ENCODE measurements at regions not wholly inside any gene's neighbourhood (a gene's known extent, or its start where the extent isn't known, plus 50 kb on each side); places are given as distances from the start of the nearest gene placed in this dataset.
"Not testable (repeated sequence)": the region's sequence is repeated elsewhere in the genome, so short reads cannot be mapped to it uniquely, and the experiment has no call there.

DNA sequence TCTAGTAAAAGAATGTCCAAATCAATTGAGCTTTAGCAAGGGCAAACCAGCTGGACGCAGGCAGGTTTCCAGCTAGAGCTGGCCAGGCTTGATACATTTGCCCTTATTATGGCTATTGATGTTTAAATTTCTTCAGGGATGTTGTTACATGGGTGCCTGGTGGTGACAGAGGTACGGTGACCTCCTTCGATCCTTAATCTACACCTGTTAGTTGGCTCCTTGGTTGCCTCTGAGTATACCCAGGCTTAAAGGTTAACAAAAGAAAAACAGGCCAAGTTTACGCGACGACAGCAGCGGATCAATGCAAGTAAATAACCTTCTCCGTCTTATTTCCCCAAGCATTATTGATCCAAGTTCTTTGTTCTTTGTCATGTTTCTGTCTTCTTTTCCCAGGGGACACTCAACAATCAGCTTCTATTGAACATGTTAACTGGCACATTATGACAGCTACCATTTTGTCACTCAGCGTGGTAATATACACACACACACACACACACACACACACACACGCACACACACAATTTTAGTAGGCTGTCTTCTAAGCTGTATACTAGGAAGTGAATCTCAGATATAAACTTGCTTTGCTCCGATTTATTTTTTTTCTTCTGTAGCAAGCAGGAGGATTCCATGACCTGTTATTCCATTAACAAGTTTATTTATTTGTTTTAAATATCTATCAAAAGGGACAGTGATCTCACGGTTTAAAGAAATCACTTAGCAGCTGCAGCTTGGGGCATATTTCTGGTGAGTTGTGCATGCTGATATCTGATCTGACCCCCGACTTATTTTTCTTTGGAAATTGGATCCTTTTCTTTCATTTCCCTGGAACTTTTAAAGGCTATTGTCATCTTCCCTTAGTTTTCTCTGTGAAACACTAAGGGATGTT lies 844.7 kb downstream of the MCTP2 start:
- no peak overlapping the region for H3K4me3 ChIP-seq (ENCODE audit: low read depth, low read length)
- TF ChIP-seq, protein P1, sequence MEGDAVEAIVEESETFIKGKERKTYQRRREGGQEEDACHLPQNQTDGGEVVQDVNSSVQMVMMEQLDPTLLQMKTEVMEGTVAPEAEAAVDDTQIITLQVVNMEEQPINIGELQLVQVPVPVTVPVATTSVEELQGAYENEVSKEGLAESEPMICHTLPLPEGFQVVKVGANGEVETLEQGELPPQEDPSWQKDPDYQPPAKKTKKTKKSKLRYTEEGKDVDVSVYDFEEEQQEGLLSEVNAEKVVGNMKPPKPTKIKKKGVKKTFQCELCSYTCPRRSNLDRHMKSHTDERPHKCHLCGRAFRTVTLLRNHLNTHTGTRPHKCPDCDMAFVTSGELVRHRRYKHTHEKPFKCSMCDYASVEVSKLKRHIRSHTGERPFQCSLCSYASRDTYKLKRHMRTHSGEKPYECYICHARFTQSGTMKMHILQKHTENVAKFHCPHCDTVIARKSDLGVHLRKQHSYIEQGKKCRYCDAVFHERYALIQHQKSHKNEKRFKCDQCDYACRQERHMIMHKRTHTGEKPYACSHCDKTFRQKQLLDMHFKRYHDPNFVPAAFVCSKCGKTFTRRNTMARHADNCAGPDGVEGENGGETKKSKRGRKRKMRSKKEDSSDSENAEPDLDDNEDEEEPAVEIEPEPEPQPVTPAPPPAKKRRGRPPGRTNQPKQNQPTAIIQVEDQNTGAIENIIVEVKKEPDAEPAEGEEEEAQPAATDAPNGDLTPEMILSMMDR (IDR thresholded peaks at IDR 0.05; ENCODE audit: low read depth, low read length) = no peak

DNA sequence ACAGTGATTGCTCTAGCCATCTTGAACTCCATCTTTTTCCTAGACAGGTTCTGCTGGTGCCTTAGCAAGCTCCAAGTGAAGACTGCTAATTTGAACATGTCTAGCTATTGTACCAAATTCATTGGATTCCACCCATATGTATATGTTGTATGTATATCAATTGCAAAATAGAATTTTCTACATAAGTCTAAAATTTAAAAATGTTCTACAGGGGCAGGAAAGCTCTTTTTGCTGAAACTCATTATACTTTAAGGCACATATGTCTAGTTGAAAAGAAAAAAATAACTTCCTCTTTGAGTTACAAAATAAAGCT lies 845.3 kb downstream of the MCTP2 start:
- H3K4me3 ChIP-seq (ENCODE audit: low read depth, low read length) = no peak overlapping the region
- TF ChIP-seq, protein P1 (IDR thresholded peaks at IDR 0.05; ENCODE audit: low read depth, low read length) = no peak

DNA sequence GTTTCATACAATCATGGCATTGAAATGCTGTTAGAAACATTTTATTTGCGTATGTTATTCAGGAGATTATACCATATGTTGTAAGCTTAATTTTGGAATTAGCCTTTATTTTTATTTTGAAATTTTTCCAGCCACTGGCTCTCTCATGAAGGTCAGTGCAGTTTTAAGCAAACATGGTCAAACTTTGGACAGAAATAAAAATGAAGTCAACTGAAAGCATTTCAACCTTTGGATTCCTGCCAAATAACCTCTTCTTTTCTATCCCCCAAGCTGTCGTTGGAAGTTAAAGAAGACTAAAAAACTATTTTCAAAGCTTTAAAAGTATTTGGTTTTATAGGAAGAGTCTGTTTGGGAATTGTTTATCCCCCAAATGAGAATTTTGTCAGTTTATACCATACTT lies 846.6 kb downstream of the MCTP2 start:
- TF ChIP-seq, protein P1 (IDR thresholded peaks at IDR 0.05; ENCODE audit: low read depth, low read length) = no peak
- no peak overlapping the region for H3K4me3 ChIP-seq (ENCODE audit: low read depth, low read length)

DNA sequence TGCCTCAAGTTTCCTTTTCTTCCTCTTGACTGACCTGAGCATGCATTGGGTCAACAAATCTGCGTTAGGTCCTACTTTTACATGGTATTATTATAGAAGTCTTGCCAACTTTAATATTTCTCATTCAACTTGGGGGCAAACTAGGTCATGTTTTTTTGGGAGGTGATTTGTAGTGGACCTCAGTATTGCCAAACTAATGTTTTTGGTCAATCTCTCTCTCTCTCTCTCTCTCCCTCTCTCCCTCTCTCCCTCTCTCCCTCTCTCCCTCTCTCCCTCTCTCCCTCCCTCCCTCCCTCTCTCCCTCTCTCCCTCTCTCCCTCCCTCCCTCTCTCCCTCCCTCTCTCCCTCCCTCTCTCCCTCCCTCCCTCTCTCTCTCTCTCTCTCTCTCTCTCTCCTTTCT lies 848.9 kb downstream of the MCTP2 start:
- H3K4me3 ChIP-seq (ENCODE audit: low read depth, low read length) = not testable (repeated sequence)

- TF ChIP-seq, protein P1 (IDR thresholded peaks at IDR 0.05; ENCODE audit: low read depth, low read length) = no peak
Measured at GRCh38 chr15:95085056-95085455, 853.7 kb downstream of the MCTP2 start.

DNA sequence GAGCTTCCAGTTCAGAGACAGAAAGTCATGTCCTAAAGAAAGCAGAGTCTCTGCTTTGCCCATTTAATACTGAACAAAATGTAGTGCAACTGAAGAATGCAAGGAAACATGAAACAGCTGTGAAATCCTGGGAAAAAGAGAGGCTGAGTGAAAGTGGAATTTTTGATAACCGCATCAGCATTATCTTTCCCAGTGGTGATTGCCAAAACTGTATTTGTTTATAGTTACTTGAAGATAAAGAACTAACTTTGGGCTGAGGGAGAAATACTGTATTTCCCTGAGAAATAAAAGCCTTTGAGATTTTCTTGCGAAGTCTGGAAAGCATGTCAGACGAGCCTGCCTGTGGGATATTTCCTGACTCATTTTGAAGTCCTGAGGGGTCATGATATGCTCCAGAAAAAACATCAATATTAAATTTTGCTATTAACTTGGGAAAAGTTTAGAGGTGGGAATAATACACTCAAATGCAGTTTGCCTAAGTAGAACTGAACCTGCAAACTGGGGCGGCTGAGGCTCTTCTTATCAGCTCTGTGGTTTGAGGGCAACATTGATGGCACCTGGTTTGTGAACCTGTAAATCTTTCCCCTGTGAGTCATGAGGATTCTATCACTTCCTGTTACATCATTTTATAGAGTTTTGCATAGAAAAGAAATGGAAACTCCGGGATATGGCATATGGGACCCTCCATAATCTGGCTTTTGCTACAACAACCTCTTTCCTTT lies 855.3 kb downstream of the MCTP2 start:
- TF ChIP-seq, protein P1 (IDR thresholded peaks at IDR 0.05; ENCODE audit: low read depth, low read length) = no peak
- no peak overlapping the region for H3K4me3 ChIP-seq (ENCODE audit: low read depth, low read length)

More at GRCh38 chr15:95085056-95085455, 853.7 kb downstream of the MCTP2 start:
- no peak overlapping the region for H3K4me3 ChIP-seq (ENCODE audit: low read depth, low read length)

DNA sequence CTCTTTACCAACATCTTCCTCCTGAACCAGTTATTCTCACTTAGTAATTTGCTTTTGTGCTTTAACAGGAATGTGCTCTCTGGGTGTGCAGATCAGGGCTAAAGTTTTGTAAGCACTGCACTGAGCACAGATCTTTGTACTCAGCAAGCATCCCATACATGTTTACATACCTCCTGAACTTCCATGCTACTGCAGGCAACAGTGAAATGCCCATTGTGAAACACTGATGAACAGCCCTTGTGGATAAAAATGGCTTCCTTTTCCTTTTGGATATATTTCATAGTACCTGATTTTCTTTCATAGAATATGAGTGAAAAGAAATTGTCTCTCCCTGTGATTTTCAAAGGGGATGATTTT lies 855.9 kb downstream of the MCTP2 start:
- TF ChIP-seq, protein P1 (IDR thresholded peaks at IDR 0.05; ENCODE audit: low read depth, low read length) = no peak
- H3K4me3 ChIP-seq (ENCODE audit: low read depth, low read length) = no peak overlapping the region
